Suprapubic skin (tissue), 4 donors: ENCODE measurements at regions not wholly inside any gene's neighbourhood (a gene's known extent, or its start where the extent isn't known, plus 50 kb on each side); places are given as distances from the start of the nearest gene placed in this dataset.

Source experiments
- DNase-seq, 2 donors: peaks; one replicate each; pipeline ENCODE4 v3.0.0-alpha.2; 2019; ENCODE audit warnings: low spot score in 2 of 2
- H3K27ac ChIP-seq: fragments of 200-600 bp; sonication (generic); one replicate; pipeline ENCODE4 v1.5.1; 2019
- H3K27me3 ChIP-seq: fragments of 200-600 bp; sonication (generic); one replicate; pipeline ENCODE4 v1.5.1; 2019
- H3K36me3 ChIP-seq: fragments of 200-600 bp; sonication (generic); one replicate; pipeline ENCODE4 v1.5.1; 2019
- H3K4me1 ChIP-seq: fragments of 200-600 bp; sonication (generic); one replicate; pipeline ENCODE4 v1.5.1; 2019
- H3K4me3 ChIP-seq: fragments of 200-600 bp; sonication (generic); one replicate; pipeline ENCODE4 v1.5.1; 2019; ENCODE audit warnings: mild to moderate bottlenecking
- H3K9me3 ChIP-seq: fragments of 200-600 bp; sonication (generic); one replicate; pipeline ENCODE4 v1.5.1; 2019
- EP300 ChIP-seq: sonication (generic); formaldehyde crosslinking; IDR thresholded peaks from one replicate; pipeline ENCODE4 v1.6.1; 2017; ENCODE audit warnings: antibody characterized with exemption
- POLR2A ChIP-seq, 2 donors: fragments of 450-650 bp; IDR thresholded peaks; one replicate each; pipeline ENCODE4 v1.6.1; 2017; ENCODE audit warnings: antibody characterized with exemption in 2 of 2, mild to moderate bottlenecking in 2 of 2, moderate library complexity in 2 of 2
- POLR2AphosphoS5 ChIP-seq, 3 donors: sonication (generic); formaldehyde crosslinking; IDR thresholded peaks; one replicate each; pipeline ENCODE4 v1.6.1; 2017; ENCODE audit warnings: antibody characterized with exemption in 3 of 3
- WGBS: methylation state at CpG from one replicate; pipeline ENCODE4 v1.1.5; 2018; 5-methylcytosine and 5-hydroxymethylcytosine counted together
- TF ChIP-seq, protein P1 (sequence below), 2 donors: fragments of 200-600 bp in 1 of 2; fragments of 450-650 bp in 1 of 2; sonication (generic) in 1 of 2; IDR thresholded peaks; one replicate each; pipeline ENCODE4 v1.5.1; 2016 to 2019; ENCODE audit warnings: antibody characterized with exemption in 2 of 2, mild to moderate bottlenecking in 1 of 2, moderate library complexity in 1 of 2

DNA sequence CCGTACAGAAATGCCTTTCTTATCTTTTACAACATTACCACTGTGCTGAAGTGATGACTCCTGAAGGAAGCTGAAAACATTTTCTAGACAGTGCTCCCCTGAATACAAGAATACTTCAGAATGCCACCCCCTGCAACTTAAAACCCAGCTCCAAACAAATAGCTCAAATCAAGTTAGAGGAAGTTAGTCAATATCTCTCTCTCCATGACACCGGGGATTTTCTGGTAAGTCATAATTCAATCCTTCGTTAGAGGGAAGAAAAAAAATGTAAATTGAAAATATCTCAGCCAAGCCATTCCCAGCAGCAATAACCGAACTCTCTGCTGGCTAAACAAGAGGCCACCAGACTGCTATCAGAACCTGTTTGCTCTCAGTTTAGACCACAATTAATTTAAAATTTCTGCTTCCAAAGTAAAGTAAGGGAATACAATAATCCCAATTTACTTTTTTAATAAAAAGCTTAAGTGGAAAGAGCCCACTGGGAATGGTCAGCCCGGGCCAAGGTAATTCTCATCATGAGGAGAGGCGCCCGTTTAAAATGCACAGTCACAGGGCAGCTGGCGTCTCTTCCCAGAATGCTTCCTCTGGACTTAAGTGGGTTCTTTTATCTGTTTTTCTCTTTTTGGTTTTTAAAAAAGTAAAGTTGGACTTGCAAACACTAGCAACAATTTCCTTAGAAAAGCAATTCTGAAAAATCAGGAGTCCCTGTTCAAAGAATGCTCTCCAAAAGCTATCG lies 710.1 kb upstream of the STXBP6 start:
- H3K27ac ChIP-seq, result no peak overlapping the region
- no peaks in the 10 kb centered on the region for H3K9me3 ChIP-seq
- no peak for TF ChIP-seq POLR2A (IDR thresholded peaks at IDR 0.05)
- no peak for TF ChIP-seq EP300
- TF ChIP-seq POLR2AphosphoS5 (IDR thresholded peaks at IDR 0.05), result no peak
- TF ChIP-seq, protein P1, sequence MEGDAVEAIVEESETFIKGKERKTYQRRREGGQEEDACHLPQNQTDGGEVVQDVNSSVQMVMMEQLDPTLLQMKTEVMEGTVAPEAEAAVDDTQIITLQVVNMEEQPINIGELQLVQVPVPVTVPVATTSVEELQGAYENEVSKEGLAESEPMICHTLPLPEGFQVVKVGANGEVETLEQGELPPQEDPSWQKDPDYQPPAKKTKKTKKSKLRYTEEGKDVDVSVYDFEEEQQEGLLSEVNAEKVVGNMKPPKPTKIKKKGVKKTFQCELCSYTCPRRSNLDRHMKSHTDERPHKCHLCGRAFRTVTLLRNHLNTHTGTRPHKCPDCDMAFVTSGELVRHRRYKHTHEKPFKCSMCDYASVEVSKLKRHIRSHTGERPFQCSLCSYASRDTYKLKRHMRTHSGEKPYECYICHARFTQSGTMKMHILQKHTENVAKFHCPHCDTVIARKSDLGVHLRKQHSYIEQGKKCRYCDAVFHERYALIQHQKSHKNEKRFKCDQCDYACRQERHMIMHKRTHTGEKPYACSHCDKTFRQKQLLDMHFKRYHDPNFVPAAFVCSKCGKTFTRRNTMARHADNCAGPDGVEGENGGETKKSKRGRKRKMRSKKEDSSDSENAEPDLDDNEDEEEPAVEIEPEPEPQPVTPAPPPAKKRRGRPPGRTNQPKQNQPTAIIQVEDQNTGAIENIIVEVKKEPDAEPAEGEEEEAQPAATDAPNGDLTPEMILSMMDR (IDR thresholded peaks at IDR 0.05), result no peak
- H3K36me3 ChIP-seq, result no peaks in the 10 kb centered on the region
- no peaks in the 10 kb centered on the region for H3K4me1 ChIP-seq
- no peak overlapping the region for H3K4me3 ChIP-seq
- no peak for DNase-seq
- H3K27me3 ChIP-seq, result no peaks in the 10 kb centered on the region
- 65% methylated on average over 9 of the region's 9 CpGs for WGBS

DNA sequence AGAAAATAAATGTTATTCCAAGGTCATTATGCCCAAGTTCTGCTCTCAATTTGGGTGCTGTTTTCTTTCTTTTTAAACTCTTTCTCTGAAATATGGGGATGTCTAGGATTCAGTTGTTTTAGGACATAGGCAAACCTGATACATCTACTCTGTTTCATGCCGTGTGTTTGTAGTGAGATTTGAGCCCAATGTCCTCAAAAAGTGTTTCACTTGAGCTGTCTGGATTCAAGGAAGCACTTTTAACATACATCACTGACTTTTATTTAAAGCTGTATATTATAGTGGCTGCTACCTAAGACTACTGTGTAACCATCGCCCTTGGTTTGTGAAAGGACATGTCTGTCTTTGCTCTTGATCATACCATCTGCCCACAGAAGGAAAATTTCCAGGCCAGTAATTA lies 709.3 kb upstream of the STXBP6 start:
- H3K27ac ChIP-seq, result no peak overlapping the region
- 50% methylated on average over 2 of the region's 2 CpGs for WGBS
- H3K4me1 ChIP-seq, result no peaks in the 10 kb centered on the region
- TF ChIP-seq POLR2A (IDR thresholded peaks at IDR 0.05) (no peak), POLR2AphosphoS5 (IDR thresholded peaks at IDR 0.05) (no peak)
- no peaks in the 10 kb centered on the region for H3K27me3 ChIP-seq
- H3K9me3 ChIP-seq, result no peaks in the 10 kb centered on the region
- H3K4me3 ChIP-seq, result no peak overlapping the region
- H3K36me3 ChIP-seq, result no peaks in the 10 kb centered on the region
- no peak for DNase-seq

DNA sequence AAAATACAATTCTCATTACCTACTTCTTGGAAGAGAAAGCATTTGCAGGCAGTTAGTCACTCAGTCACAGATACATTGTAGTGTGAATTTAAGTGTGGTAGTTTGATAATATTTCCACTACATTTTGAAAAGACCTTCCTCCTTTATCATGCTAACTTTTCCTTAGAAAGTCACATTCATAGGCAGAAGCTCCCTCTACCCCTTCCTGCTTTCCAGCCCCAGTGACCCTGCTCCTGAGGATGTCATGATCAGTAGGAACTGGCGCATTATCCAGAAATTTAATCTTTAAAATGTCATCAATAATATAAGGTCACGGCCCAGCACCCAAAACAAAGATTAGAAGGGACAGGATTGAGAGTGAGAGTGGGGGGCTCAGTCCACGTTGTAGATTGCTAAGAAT lies 707.4 kb upstream of the STXBP6 start:
- 85% methylated on average over 3 of the region's 3 CpGs for WGBS
- TF ChIP-seq POLR2A (IDR thresholded peaks at IDR 0.05) (no peak), EP300 (no peak), POLR2AphosphoS5 (IDR thresholded peaks at IDR 0.05) (no peak)
- TF ChIP-seq, protein P1 (IDR thresholded peaks at IDR 0.05), result no peak
- no peak overlapping the region for H3K27ac ChIP-seq
- no peak for DNase-seq
- H3K36me3 ChIP-seq, result no peaks in the 10 kb centered on the region
- H3K9me3 ChIP-seq, result no peaks in the 10 kb centered on the region
- H3K4me1 ChIP-seq, result no peaks in the 10 kb centered on the region
- H3K27me3 ChIP-seq, result no peaks in the 10 kb centered on the region
- no peak overlapping the region for H3K4me3 ChIP-seq

DNA sequence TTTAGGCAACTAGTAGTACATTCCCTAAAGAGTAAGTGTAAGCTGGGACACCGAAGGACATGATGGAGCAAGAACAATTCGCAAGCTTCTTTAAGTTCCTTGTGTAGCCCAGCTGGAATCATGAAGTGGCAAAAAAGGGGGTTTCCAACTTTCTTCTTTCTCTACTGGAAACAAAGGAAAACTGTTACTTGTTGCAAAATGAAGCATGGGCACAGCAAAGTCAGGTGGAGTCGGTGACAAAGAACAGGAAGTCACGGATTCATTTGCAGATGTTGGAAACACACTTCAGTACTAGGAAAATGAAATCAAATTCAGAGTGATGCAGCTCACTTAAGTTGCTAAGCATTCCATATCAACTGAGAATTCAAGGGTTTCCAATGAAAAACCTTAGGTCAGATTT lies 706.9 kb upstream of the STXBP6 start:
- Histone ChIP-seq H3K27me3 (no peaks in the 10 kb centered on the region), H3K4me1 (no peaks in the 10 kb centered on the region), H3K4me3 (no peak overlapping the region), H3K36me3 (no peaks in the 10 kb centered on the region), H3K27ac (no peak overlapping the region), H3K9me3 (no peaks in the 10 kb centered on the region)
- TF ChIP-seq EP300 (no peak), POLR2AphosphoS5 (IDR thresholded peaks at IDR 0.05) (no peak), POLR2A (IDR thresholded peaks at IDR 0.05) (no peak)
- TF ChIP-seq, protein P1 (IDR thresholded peaks at IDR 0.05), result no peak
- WGBS, result 63% methylated on average over 4 of the region's 4 CpGs
- no peak for DNase-seq

DNA sequence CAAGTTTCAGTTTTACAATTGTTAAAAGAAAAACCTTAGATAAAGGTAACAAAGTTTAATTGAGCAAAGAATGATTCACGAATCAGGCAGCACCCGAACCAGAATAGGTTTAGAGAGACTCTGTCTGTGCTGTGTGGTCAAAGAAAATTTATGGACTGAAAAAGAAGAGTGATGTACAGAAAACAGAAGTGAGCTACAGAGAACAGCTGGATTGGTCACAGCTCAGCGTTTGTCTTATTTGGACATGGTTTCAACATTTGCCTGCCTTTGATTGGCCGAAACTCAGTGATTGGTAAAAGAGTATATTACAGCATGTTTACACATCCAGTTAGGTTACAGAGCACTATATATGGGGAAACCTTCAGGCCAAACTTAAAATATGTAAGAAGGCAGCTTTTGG lies 703.2 kb upstream of the STXBP6 start:
- no peaks in the 10 kb centered on the region for H3K27me3 ChIP-seq
- no peak overlapping the region for H3K27ac ChIP-seq
- no peak overlapping the region for H3K4me3 ChIP-seq
- no peaks in the 10 kb centered on the region for H3K4me1 ChIP-seq
- TF ChIP-seq EP300, result no peak
- TF ChIP-seq POLR2A (IDR thresholded peaks at IDR 0.05), result no peak
- no peak for TF ChIP-seq POLR2AphosphoS5 (IDR thresholded peaks at IDR 0.05)
- no peaks in the 10 kb centered on the region for H3K36me3 ChIP-seq
- no peaks in the 10 kb centered on the region for H3K9me3 ChIP-seq
- 64% methylated on average over 4 of the region's 4 CpGs for WGBS
- no peak for DNase-seq

DNA sequence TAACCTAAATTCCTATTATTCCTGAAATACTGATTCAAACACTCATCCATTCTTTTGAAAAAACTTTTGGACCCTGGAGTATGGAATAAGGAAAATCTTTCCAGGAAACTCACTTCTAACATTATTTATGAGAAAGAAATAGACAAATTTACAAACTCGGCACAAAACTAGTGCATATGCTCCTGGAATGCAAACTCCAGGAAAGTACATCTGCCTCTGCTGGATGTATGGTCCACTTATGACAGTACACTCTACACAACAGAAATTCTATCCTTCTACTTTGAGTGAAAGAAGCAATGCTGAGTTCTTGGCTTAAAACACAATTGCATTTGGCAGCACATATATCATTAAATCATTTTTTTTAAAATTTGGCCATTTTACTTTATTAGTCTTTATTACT lies 700.5 kb upstream of the STXBP6 start:
- Histone ChIP-seq H3K4me1 (no peaks in the 10 kb centered on the region), H3K36me3 (no peaks in the 10 kb centered on the region), H3K9me3 (no peaks in the 10 kb centered on the region), H3K27ac (no peak overlapping the region), H3K27me3 (no peaks in the 10 kb centered on the region), H3K4me3 (no peak overlapping the region)
- 61% methylated on average over 1 of the region's 1 CpG for WGBS
- no peak for DNase-seq
- TF ChIP-seq EP300 (no peak), POLR2AphosphoS5 (IDR thresholded peaks at IDR 0.05) (no peak)
